GM21526 (cell line): ENCODE measurements at regions not wholly inside any gene's neighbourhood (a gene's known extent, or its start where the extent isn't known, plus 50 kb on each side); places are given as distances from the start of the nearest gene placed in this dataset.

Experiments
- ATAC-seq: cut with Tn5 transposase; IDR thresholded peaks from one replicate; pipeline ENCODE4 v1.9.1; 2021; ENCODE audit warnings: moderate library complexity; ENCODE audit not compliant: unreplicated experiment, low FRiP score

GRCh38 chr3:102102394-102102793 lies 253.1 kb downstream of the NFKBIZ start:
- ATAC-seq = no peak

- ATAC-seq = no peak
These were observed 254.7 kb downstream of the NFKBIZ start for GRCh38 chr3:102104033-102104432.

DNA sequence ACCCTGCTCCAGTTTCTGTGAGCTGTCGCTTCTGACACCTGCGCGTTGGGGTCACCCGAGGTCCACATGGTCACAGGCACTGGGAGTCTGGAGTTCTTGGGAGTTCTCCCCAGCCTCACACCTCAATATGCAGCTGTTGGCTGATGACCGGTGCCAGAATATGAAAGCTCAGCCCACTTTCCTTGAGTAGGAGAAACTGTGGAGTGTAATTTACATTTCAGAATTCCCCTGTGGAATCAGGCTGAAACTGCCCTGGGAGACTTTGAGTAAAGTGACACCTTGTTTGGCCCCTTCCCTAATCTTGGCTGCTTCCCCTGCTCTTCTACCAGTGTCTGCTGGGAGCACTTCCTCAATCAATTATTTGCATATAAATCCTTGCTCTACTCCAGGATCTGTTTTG lies 255.9 kb downstream of the NFKBIZ start:
- ATAC-seq = no peak

DNA sequence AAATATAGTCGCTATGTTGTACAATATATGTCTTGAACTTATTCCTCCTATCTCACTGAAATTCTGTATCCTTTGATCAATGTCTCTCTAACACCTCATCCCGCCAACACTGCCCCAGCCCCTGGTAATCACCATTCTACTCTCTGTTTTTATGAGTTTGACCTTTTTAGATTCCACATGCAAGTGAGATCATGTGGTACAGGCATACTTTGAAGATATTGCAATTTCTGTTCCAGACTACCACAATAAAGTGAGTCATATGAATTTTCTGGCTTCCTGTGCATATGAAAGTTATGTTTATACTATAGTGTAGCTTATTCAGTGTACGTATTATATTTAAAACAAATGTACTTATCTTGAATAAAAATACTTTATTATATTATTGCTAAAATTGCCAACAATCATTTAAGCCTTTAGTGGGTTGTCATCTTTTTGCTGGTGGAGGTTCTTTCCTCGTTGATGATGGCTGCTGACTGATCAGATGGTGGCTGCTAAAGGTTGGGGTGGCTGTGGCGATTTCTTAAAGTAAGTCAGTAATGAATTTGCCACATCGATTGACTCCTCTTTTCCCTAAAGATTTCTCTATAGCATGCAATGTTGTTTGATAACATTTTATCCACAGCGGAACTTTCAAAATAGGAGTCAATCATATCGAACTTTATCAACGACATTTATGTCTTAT lies 257.2 kb downstream of the NFKBIZ start:
- ATAC-seq = no peak

DNA sequence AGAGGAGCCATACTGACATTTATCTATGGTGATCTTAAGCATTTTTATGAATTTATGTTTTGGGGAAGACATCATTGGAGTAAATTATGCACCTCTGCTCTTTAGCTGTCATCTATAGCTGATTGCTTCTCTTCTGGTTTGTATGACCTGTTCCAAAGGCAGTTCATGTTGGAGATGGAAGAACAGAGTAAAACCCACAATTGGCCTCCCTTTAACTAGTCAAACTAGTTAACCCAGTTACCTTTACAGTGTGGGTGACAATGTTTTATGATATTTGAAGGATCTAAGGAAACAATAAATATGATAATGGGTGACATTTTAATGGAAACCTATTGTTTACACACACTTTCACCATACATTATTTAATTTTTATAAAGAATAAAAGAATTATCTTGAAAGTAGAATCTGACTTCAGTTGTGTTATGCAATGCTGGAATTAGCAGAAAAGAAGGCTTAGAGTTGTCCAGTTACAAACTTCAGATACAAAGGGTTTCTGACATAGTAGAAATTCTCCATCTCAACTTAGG lies 263.5 kb downstream of the NFKBIZ start:
- ATAC-seq = no peak

DNA sequence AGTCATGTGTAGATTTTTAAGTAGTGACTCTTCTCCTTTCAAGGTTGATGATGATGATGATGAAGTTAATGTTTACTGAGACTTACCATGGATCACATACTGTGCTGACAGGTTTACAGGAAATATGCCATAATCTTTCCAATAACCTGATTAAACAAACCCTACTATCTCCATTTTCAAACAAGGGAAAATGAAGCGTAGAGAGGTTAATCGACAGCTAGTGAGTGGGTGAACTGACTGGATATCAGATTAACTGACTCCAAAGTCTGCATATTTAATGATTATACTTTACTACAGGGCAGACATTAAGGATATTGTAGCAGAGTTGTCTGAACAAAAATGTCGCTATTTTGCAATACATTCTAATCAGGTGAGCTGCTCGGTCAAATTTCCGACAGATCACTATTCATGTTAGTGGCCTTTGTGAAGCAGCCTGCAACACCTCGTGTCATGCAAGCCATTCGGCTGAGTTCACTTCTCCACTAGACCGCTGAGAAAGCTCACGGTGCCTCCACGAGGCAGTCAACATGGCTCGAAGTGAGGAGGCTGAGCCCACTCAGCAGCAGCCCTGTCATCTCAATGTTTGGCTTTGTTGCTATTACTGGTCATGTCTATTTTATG lies 264.2 kb downstream of the NFKBIZ start:
- no peak for ATAC-seq

GRCh38 chr3:102114264-102114979 lies 265.1 kb downstream of the NFKBIZ start:
- no peak for ATAC-seq

GRCh38 chr3:102122527-102122926 lies 273.2 kb downstream of the NFKBIZ start:
- no peak for ATAC-seq

GRCh38 chr3:102123590-102124190 lies 274.4 kb downstream of the NFKBIZ start:
- ATAC-seq = no peak

DNA sequence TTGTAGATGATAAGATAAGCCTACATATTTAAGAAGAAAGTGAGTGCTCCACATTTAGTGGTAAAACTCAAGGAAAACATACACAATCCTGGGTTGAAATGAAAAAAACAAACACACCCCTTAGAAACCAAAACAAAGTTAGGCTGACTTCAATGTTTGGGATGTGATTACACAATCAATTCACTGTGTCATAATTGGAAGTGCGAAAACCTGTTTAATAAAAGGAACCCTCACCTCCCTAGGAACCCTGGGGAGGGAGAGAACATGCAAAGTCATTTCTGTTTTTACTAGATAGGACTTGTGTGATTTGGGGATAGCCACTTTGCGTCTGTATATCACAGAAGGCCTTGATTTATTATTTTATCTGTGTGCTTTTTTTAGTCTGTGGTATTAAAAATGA lies 275.0 kb downstream of the NFKBIZ start:
- ATAC-seq = no peak

DNA sequence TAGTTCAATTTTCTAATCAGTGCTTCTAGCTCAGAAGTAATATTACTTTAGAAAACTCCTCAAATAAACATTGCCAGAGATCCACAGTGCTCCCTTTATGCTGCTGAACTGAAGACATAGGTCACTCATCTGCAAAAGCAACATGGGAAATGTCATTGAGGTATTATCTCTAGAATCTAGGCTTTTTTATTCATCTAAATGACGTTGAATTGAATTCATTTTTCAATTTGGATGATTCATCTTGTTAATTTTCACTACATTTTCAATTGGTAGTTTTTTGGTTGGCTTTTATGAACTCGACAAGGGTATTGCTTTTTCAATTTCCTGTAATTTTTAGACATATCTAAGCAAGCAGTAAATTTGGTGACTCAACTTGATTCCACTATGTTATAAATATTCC lies 275.4 kb downstream of the NFKBIZ start:
- ATAC-seq = no peak

- no peak for ATAC-seq
These were observed 276.1 kb downstream of the NFKBIZ start for GRCh38 chr3:102125197-102125993.

- ATAC-seq = no peak
These were observed 276.7 kb downstream of the NFKBIZ start for GRCh38 chr3:102125994-102126368.

DNA sequence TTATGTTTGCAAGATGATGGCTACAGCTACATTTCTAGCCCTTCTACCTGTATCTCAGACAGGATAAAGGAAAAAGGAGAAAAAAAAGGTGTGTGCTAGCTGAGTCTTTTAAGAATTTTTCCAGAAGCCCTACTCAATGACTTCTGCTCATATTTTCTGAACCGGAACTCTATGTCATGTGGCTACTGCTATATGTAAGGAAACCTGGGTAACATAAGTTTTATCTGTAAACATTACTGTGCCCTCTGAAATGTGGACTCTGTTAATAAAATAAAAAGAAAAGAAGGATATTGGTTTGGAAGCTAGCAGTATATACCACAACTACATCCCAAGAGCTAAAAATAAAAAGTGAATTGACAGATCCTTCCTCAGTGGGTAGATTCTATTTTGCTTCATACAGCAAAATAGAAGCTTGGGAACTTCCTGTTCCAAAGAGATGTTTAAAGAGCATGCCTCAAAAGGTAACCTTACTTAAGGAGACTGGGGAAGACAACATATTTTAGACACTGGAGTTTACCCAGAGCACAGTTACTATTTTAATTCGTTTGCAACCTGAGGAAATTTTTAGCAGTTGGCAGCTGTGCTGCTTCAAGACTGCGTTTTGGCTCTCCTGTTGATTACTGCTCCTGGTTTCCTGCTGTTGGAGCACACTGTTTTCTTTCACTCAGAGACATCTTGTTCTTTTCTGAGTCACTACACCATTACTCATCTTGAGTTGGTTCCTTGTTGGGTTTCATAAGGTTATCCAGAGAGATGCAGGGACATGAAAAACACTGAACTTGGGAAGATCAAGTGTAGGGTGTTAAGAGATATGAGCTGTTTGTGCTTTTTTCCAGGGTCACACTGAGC lies 280.7 kb downstream of the NFKBIZ start:
- ATAC-seq = no peak

DNA sequence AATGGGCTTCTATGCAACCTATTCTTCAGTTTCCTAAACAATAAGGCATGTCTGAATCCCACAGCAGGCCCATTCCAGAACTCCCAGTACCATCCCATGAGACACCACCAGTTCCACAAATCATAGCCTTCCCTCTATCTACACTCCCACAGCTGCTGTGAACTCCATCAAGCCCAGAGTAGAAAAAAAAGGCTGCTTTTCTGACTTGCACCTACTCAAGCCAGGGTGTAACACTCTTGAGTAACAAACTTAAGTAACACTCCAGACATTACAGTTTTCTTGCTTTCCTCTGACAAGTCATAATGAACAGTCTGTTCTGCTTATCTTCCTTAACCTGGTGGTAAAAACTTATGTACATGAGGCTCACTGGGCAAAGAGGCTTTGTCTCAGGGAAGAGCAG lies 283.1 kb downstream of the NFKBIZ start:
- no peak for ATAC-seq

GRCh38 chr3:102133376-102133775 lies 284.1 kb downstream of the NFKBIZ start:
- no peak for ATAC-seq

DNA sequence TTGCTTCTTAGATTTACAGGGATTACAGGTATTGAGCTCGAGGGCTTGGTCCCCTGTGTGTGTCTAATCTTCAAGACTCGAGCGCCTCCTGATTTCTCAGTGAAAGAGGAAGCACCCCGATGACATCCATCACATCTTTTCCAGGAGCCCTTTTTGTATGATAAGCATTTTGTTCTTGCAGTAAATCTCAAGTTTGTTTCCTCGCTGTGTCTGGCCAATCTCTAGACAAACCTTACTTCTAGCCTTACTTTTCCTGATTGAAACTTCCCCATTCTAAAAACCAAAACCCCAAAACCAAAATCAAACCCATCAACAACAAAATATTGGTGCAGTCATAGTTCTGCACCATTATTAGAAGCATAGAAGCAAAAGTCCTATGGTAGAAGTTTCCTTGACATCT lies 286.0 kb downstream of the NFKBIZ start:
- no peak for ATAC-seq

- no peak for ATAC-seq
These were observed 286.9 kb downstream of the NFKBIZ start for GRCh38 chr3:102136183-102136582.

GRCh38 chr3:102140116-102140515 lies 290.8 kb downstream of the NFKBIZ start:
- ATAC-seq = no peak
